Brain microvascular endothelial cell (primary cell): ENCODE measurements at regions not wholly inside any gene's neighbourhood (a gene's known extent, or its start where the extent isn't known, plus 50 kb on each side); places are given as distances from the start of the nearest gene placed in this dataset.

Experiments
- DNase-seq: peaks from one replicate; pipeline ENCODE4 v3.0.0-alpha.2; 2020
- H3K27ac ChIP-seq: fragments of 250-450 bp; sonication (Bioruptor Pico); 2 replicates; pipeline ENCODE4 v1.5.1; 2020; ENCODE audit warnings: mild to moderate bottlenecking, moderate library complexity
- H3K27me3 ChIP-seq: fragments of 250-450 bp; sonication (Bioruptor Pico); replicated peaks from 2 replicates; pipeline ENCODE4 v1.5.1; 2020; ENCODE audit warnings: mild to moderate bottlenecking
- H3K36me3 ChIP-seq: fragments of 250-450 bp; sonication (Bioruptor Pico); replicated peaks from 2 replicates; pipeline ENCODE4 v1.5.1; 2020; ENCODE audit warnings: mild to moderate bottlenecking
- H3K4me3 ChIP-seq: 2 replicates; pipeline ENCODE4 v1.5.1; 2011; ENCODE audit warnings: low read depth, mild to moderate bottlenecking, control low read depth, low read length, moderate library complexity
- in situ Hi-C: cut with HindIII; loops from 2 replicates; pipeline ENCODE4 v1.10.0; 2017; ENCODE audit warnings: low sequenced_read_pairs, low pct_ligation_motif_present
- TF ChIP-seq, protein P1 (sequence below): IDR thresholded peaks from 2 replicates; pipeline ENCODE4 v1.5.1; 2011; ENCODE audit warnings: low read depth, mild to moderate bottlenecking, moderate library complexity, low read length, control low read depth, inconsistent platforms; ENCODE audit errors: missing control alignments

DNA sequence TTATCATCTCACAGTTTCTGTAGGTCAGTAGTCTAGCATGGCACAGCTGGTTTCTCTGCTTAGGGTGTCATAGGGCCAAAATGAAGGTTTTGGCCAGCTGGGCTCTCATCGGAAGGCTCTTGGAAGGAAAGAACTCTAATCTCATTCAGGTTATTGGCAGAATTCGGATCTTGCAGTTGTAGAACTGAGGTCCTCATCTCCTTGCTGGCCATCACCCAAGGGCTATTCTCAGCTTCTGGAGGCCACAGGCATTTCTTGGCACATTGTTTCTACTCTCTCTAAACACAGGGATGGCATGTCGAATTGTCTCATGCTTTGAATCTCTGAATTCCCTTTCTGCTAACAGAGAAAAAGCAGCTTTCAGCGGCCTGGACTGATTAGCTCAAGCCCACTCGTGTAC is 258.0 kb upstream of the SMARCA2 start:
- TF ChIP-seq, protein P1, sequence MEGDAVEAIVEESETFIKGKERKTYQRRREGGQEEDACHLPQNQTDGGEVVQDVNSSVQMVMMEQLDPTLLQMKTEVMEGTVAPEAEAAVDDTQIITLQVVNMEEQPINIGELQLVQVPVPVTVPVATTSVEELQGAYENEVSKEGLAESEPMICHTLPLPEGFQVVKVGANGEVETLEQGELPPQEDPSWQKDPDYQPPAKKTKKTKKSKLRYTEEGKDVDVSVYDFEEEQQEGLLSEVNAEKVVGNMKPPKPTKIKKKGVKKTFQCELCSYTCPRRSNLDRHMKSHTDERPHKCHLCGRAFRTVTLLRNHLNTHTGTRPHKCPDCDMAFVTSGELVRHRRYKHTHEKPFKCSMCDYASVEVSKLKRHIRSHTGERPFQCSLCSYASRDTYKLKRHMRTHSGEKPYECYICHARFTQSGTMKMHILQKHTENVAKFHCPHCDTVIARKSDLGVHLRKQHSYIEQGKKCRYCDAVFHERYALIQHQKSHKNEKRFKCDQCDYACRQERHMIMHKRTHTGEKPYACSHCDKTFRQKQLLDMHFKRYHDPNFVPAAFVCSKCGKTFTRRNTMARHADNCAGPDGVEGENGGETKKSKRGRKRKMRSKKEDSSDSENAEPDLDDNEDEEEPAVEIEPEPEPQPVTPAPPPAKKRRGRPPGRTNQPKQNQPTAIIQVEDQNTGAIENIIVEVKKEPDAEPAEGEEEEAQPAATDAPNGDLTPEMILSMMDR: no peak
- H3K4me3 ChIP-seq: no peak overlapping the region
- no peaks in the 10 kb centered on the region for H3K27me3 ChIP-seq
- no peak for DNase-seq
- no peak overlapping the region for H3K27ac ChIP-seq
- in situ Hi-C loops: no loop called here
- no peaks in the 10 kb centered on the region for H3K36me3 ChIP-seq

DNA sequence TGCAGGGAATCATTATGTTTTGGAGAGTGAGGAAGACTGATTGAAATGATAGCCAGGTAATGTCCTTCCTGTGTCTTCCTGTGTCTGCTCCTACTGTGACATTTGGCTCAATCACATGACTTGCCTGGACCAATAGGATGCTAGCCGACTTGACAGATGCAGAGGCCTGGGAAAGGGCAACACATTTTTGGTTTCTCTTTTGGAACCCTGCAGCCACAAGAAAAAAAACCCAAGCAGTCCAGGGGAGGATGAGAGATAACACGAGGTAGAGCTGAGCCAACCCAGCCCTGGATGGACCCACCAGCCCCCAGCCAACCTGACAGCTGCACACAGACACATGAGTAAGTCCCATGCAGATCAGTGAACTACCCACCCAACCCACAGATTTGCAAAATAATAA is 256.1 kb upstream of the SMARCA2 start:
- no peaks in the 10 kb centered on the region for H3K27me3 ChIP-seq
- H3K27ac ChIP-seq: no peak overlapping the region
- TF ChIP-seq, protein P1: no peak
- no peak for DNase-seq
- in situ Hi-C loops: no loop called here
- no peaks in the 10 kb centered on the region for H3K36me3 ChIP-seq
- no peak overlapping the region for H3K4me3 ChIP-seq

DNA sequence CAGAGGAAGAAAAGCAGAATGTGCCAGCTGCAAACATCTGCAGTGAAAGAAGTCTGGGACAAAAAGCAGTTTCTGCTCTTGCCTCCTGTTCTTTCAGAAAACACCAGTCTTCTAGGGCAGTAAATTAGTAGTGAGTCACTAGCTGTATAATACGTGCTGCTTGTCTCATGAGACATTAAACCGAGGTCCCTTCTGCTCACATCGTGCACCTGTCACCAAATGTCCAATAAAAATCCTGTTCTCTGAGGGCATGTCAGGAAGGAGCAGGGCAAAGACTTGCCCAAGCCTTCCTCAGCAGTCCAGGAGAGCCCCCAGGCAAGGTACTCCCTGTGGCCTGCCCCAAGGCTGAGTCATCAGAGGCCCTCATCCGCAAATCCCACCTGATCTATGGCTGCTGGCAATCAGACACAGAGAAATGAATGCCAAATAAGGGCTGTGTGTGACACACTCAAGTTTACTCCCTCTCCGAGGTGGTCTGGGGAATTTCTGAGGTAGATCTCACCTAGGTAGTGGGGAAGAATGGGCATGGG is 255.3 kb upstream of the SMARCA2 start:
- H3K4me3 ChIP-seq: no peak overlapping the region
- no peak for DNase-seq
- no peak overlapping the region for H3K27ac ChIP-seq
- H3K27me3 ChIP-seq: no peaks in the 10 kb centered on the region
- TF ChIP-seq, protein P1: no peak
- in situ Hi-C loops: no loop called here
- H3K36me3 ChIP-seq: no peaks in the 10 kb centered on the region

DNA sequence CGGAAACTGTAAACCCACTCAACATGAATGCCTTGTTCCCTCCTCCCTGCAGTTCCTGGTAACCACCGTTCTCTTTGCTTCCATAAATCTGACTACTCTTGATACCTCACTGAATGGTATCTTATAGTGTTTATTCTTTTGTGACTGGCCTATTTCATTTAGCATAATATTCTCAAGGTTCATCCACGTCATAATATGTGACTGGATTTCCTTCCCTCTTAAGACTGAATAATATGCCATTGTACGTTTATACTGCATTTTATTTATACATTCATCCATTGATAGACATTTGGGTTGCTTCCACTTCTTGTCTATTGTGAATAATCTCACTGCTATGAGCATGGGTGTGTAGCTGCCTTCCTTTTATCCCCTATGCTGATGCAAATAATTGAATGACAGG is 253.3 kb upstream of the SMARCA2 start:
- no peak for DNase-seq
- Histone ChIP-seq H3K36me3 (no peaks in the 10 kb centered on the region), H3K27ac (no peak overlapping the region), H3K4me3 (no peak overlapping the region), H3K27me3 (no peaks in the 10 kb centered on the region)
- TF ChIP-seq, protein P1: no peak
- in situ Hi-C loops: no loop called here

DNA sequence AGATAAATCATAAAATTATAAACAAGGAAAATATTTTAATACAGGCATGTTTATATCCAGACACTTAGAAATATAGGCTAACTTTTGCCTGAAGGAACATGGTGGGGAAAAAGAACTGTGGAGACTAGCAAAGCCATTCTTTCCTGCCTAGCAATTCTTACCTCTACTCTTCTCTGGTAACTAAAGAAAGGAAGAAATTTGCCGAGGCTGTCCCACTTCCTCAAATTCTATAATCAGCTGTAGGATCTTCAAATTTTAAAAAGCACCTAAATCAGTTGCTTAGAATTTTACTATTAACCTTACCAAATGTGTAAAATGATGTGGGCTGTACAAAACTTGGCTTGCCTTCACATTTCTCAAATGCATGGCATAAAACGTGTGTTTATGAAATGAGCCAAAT is 249.1 kb upstream of the SMARCA2 start:
- TF ChIP-seq, protein P1: no peak
- Histone ChIP-seq H3K4me3 (no peak overlapping the region), H3K36me3 (no peaks in the 10 kb centered on the region), H3K27ac (no peak overlapping the region), H3K27me3 (no peaks in the 10 kb centered on the region)
- in situ Hi-C loops: no loop called here
- no peak for DNase-seq

DNA sequence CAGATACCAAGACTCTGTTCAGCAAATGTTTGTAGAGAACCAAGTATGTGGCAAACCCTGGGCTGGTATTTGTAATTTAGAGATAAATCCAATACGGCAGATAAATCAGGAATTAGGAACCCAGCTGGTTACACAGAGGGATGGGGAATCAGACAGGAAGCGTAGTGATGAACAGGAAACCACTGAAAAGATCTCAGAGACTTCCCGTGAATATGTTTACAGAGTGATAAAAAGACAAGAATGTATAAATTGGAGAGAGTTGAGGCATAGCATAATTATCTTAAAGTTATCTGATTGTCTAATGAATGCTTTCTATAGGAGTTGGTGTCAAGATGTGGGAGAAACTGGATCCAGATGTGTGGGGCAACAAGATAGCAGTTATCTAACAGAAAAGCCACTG is 246.6 kb upstream of the SMARCA2 start:
- Histone ChIP-seq H3K36me3 (no peaks in the 10 kb centered on the region), H3K27me3 (no peaks in the 10 kb centered on the region), H3K4me3 (no peak overlapping the region), H3K27ac (no peak overlapping the region)
- in situ Hi-C loops: no loop called here
- TF ChIP-seq, protein P1: no peak
- no peak for DNase-seq
